GM12872 (cell line): ENCODE measurements at regions not wholly inside any gene's neighbourhood (a gene's known extent, or its start where the extent isn't known, plus 50 kb on each side); places are given as distances from the start of the nearest gene placed in this dataset.

Source experiments
- CTCF ChIP-seq: IDR thresholded peaks from 3 replicates; pipeline ENCODE4 v1.5.1; 2011; ENCODE audit warnings: low read depth, mild to moderate bottlenecking, low read length, moderate library complexity; ENCODE audit not compliant: insufficient read depth

GRCh38 chr1:29436181-29436785 is 200.0 kb downstream of the PTPRU start:
- TF ChIP-seq CTCF, result no peak

GRCh38 chr1:29433830-29434229 is 197.5 kb downstream of the PTPRU start:
- no peak for TF ChIP-seq CTCF

- TF ChIP-seq CTCF, result no peak
Observed at GRCh38 chr1:29431138-29431537, 194.8 kb downstream of the PTPRU start.

GRCh38 chr1:29429656-29430055 is 193.3 kb downstream of the PTPRU start:
- no peak for TF ChIP-seq CTCF

- TF ChIP-seq CTCF, result no peak
Observed at GRCh38 chr1:29428997-29429396, 192.7 kb downstream of the PTPRU start.

GRCh38 chr1:29428280-29428615 is 191.9 kb downstream of the PTPRU start:
- no peak for TF ChIP-seq CTCF

GRCh38 chr1:29427614-29428279 is 191.4 kb downstream of the PTPRU start:
- no peak for TF ChIP-seq CTCF
